ENCODE measurements at regions not wholly inside any gene's neighbourhood (a gene's known extent, or its start where the extent isn't known, plus 50 kb on each side); places are given as distances from the start of the nearest gene placed in this dataset.

GRCh38 chr4:81751531-81752289 lies 280.0 kb upstream of the RASGEF1B start:
- DNase-seq (ENCODE audit: extremely low read depth, low read depth): no peak
- TF ChIP-seq CTCF (IDR thresholded peaks at IDR 0.05; ENCODE audit: low read depth, low read length, missing control alignments): no peak
- no peak overlapping the region for H3K4me3 ChIP-seq (replicated peaks; ENCODE audit: low read depth, low read length)

- TF ChIP-seq CTCF (IDR thresholded peaks at IDR 0.05; ENCODE audit: low read depth, low read length, missing control alignments): no peak
- no peak for DNase-seq (ENCODE audit: extremely low read depth, low read depth)
- H3K4me3 ChIP-seq (replicated peaks; ENCODE audit: low read depth, low read length): no peak overlapping the region
Measured at GRCh38 chr4:81747242-81747930, 275.7 kb upstream of the RASGEF1B start.

GRCh38 chr4:81746773-81747172 lies 275.1 kb upstream of the RASGEF1B start:
- H3K4me3 ChIP-seq (replicated peaks; ENCODE audit: low read depth, low read length): no peak overlapping the region
- no peak for TF ChIP-seq CTCF (IDR thresholded peaks at IDR 0.05; ENCODE audit: low read depth, low read length, missing control alignments)
- no peak for DNase-seq (ENCODE audit: extremely low read depth, low read depth)

- no peak overlapping the region for H3K4me3 ChIP-seq (replicated peaks; ENCODE audit: low read depth, low read length)
- TF ChIP-seq CTCF (IDR thresholded peaks at IDR 0.05; ENCODE audit: low read depth, low read length, missing control alignments): no peak
- no peak for DNase-seq (ENCODE audit: extremely low read depth, low read depth)
Measured at GRCh38 chr4:81746071-81746470, 274.4 kb upstream of the RASGEF1B start.

- no peak for TF ChIP-seq CTCF (IDR thresholded peaks at IDR 0.05; ENCODE audit: low read depth, low read length, missing control alignments)
- no peak overlapping the region for H3K4me3 ChIP-seq (replicated peaks; ENCODE audit: low read depth, low read length)
- no peak for DNase-seq (ENCODE audit: extremely low read depth, low read depth)
Measured at GRCh38 chr4:81745050-81745449, 273.3 kb upstream of the RASGEF1B start.

GRCh38 chr4:81743731-81744435 lies 272.2 kb upstream of the RASGEF1B start:
- H3K4me3 ChIP-seq (replicated peaks; ENCODE audit: low read depth, low read length): no peak overlapping the region
- no peak for TF ChIP-seq CTCF (IDR thresholded peaks at IDR 0.05; ENCODE audit: low read depth, low read length, missing control alignments)

More at GRCh38 chr4:81743731-81744435, 272.2 kb upstream of the RASGEF1B start:
- no peak for DNase-seq (ENCODE audit: extremely low read depth, low read depth)
